Naive thymus-derived CD4-positive, alpha-beta T cell (primary cell): ENCODE measurements at regions not wholly inside any gene's neighbourhood (a gene's known extent, or its start where the extent isn't known, plus 50 kb on each side); places are given as distances from the start of the nearest gene placed in this dataset.

Source experiments
- ATAC-seq: fragments of 150-1000 bp; cut with Tn5 transposase; 2 replicates; pipeline ENCODE4 v1.10.0; 2021; ENCODE audit warnings: mild to moderate bottlenecking, moderate library complexity
- CTCF ChIA-PET: fragments of 350-600 bp; sonication (Branson Sonifier 250); formaldehyde crosslinking; loops from one replicate; lab custom pipeline; 2021; ENCODE audit warnings: antibody characterized with exemption; lab: Charles Lee
- POLR2A ChIA-PET: fragments of 350-600 bp; sonication (Branson Sonifier 250); formaldehyde crosslinking; loops from one replicate; lab custom pipeline; 2021; ENCODE audit warnings: antibody characterized with exemption, inconsistent platforms; lab: Charles Lee
- DNase-seq, 9 donors: peaks; one replicate each; pipeline versions ENCODE4 v3.0.0 to v3.0.0-alpha.2; 2020 to 2022; ENCODE audit warnings: mixed read lengths in 1 of 9
- H3K27ac ChIP-seq: one replicate; pipeline ENCODE4 v1.7.0; 2013; ENCODE audit warnings: mild to moderate bottlenecking, low read depth, low read length, moderate library complexity
- H3K27me3 ChIP-seq, 2 donors: one replicate each; pipeline ENCODE4 v1.7.0; 2013; ENCODE audit warnings: low read length in 2 of 2, mild to moderate bottlenecking in 2 of 2, moderate library complexity in 2 of 2; ENCODE audit not compliant: control insufficient read depth in 2 of 2, insufficient read depth in 2 of 2
- H3K36me3 ChIP-seq, 3 experiments: 1 replicate in 2 of 3; 2 replicates in 1 of 3; pipeline ENCODE4 v1.7.0; 2013; ENCODE audit warnings: low read length in 3 of 3, mild to moderate bottlenecking in 3 of 3, moderate library complexity in 1 of 3; ENCODE audit not compliant: insufficient read depth in 3 of 3, control insufficient read depth in 2 of 3
- H3K4me1 ChIP-seq, 2 donors: one replicate each; pipeline ENCODE4 v1.7.0; 2013; ENCODE audit warnings: low read length in 2 of 2, mild to moderate bottlenecking in 2 of 2, moderate library complexity in 1 of 2; ENCODE audit not compliant: control insufficient read depth in 2 of 2, insufficient read depth in 2 of 2
- H3K4me3 ChIP-seq: 2 replicates; pipeline ENCODE4 v1.7.0; 2013; ENCODE audit warnings: mild to moderate bottlenecking, low read length
- H3K9me3 ChIP-seq, 3 experiments: 1 replicate in 2 of 3; 2 replicates in 1 of 3; pipeline ENCODE4 v1.7.0; 2013; ENCODE audit warnings: low read length in 3 of 3; ENCODE audit not compliant: control insufficient read depth in 2 of 3
- H3K27ac Mint-ChIP-seq, 9 donors: one replicate each; pipeline ENCODE4 v1.8.0; 2020 to 2022; ENCODE audit warnings: mixed read lengths in 9 of 9, mild to moderate bottlenecking in 8 of 9, moderate library complexity in 5 of 9, inconsistent platforms in 2 of 9
- H3K27me3 Mint-ChIP-seq, 5 donors: one replicate each; pipeline ENCODE4 v1.8.0; 2021 to 2022; ENCODE audit warnings: mixed read lengths in 5 of 5, mild to moderate bottlenecking in 1 of 5
- H3K36me3 Mint-ChIP-seq, 5 donors: one replicate each; pipeline ENCODE4 v1.8.0; 2020 to 2022; ENCODE audit warnings: mixed read lengths in 5 of 5, mild to moderate bottlenecking in 3 of 5, inconsistent platforms in 1 of 5
- H3K4me1 Mint-ChIP-seq, 7 donors: one replicate each; pipeline ENCODE4 v1.8.0; 2020 to 2022; ENCODE audit warnings: mixed read lengths in 7 of 7, mild to moderate bottlenecking in 3 of 7, inconsistent platforms in 1 of 7
- H3K4me3 Mint-ChIP-seq, 10 donors: one replicate each; pipeline ENCODE4 v1.8.0; 2020 to 2022; ENCODE audit warnings: mild to moderate bottlenecking in 10 of 10, mixed read lengths in 10 of 10, moderate library complexity in 6 of 10, inconsistent platforms in 2 of 10
- H3K9me3 Mint-ChIP-seq, 11 donors: one replicate each; pipeline ENCODE4 v1.8.0; 2020 to 2022; ENCODE audit warnings: mixed read lengths in 11 of 11, mild to moderate bottlenecking in 4 of 11, inconsistent platforms in 1 of 11, moderate library complexity in 1 of 11
- intact Hi-C, 2 donors: fragments of 100-400 bp; cut with micrococcal nuclease; formaldehyde crosslinking; loops; one replicate each; pipeline ENCODE4 v1.15.1; 2023

DNA sequence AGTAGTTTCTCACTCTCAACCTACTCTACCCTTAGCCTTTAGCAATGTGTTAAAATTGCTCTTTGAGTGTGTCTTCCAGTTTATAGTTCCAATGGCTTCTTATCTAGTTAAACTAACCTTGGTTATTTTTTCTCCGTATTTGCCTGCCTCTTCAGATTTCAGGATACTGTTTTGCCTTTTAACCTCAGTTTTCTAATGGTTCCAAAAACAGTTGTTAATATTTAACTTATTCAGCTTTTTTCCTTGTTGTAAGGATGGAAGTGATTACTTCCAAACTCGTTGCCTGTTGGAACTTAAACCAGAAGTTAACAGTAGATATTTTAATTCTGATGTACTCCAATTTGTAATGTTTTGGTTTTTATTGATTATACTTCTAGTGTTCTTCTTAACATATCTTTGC lies 1574.9 kb downstream of the HACE1 start:
- CTCF ChIA-PET: no interaction called here
- Mint-ChIP-seq H3K27me3 (no peaks in the 10 kb centered on the region), H3K4me1 (no peaks in the 10 kb centered on the region), H3K9me3 (peaks cover 0 to 15% (median 3%) of the 10 kb centered on the region in 11 donors), H3K36me3 (no peaks in the 10 kb centered on the region), H3K27ac (no peak overlapping the region), H3K4me3 (no peak overlapping the region)
- DNase-seq (no peak), ATAC-seq (no peak)
- no peaks in the 10 kb centered on the region for H3K36me3 ChIP-seq
- H3K27me3 ChIP-seq: no peaks in the 10 kb centered on the region
- intact Hi-C loops: loop anchor here in 1 of 2 donors (5.0 kb wide), 1 partner anchor 42 kb away; no protein-coding TSS in a partner anchor
- POLR2A ChIA-PET: no interaction called here
- H3K4me3 ChIP-seq: no peak overlapping the region
- H3K9me3 ChIP-seq: no peaks in the 10 kb centered on the region
- H3K4me1 ChIP-seq: no peaks in the 10 kb centered on the region
- no peak overlapping the region for H3K27ac ChIP-seq

DNA sequence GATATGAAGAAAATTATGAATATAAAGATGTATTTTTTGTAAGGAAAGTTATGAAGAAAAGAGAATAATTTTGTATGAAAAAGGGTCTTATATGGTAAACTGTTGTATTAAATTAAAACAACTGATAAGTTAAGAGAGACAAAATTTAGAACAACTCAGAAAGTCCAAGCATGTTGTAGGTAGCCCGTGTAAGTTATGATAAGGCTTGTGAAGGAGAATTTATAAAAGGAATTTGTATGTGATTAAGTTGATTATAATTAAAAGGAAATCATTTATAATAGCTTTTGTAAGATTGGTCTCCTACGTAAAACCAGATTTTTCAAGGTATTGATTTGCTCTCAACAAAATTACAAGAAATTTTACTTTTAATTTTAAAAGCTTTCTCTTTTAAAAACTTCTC lies 1579.3 kb downstream of the HACE1 start:
- Histone ChIP-seq H3K4me3 (no peak overlapping the region), H3K4me1 (no peaks in the 10 kb centered on the region), H3K9me3 (no peaks in the 10 kb centered on the region), H3K27ac (no peak overlapping the region), H3K36me3 (no peaks in the 10 kb centered on the region), H3K27me3 (no peaks in the 10 kb centered on the region)
- Mint-ChIP-seq H3K4me3 (no peak overlapping the region), H3K9me3 (peaks cover 0 to 16% (median 1%) of the 10 kb centered on the region in 11 donors), H3K27me3 (no peaks in the 10 kb centered on the region), H3K27ac (no peak overlapping the region), H3K4me1 (no peaks in the 10 kb centered on the region), H3K36me3 (no peaks in the 10 kb centered on the region)
- no peak for ATAC-seq
- ChIA-PET CTCF (no interaction called here), POLR2A (no interaction called here)
- DNase-seq: no peak
- intact Hi-C loops: no loop called here

DNA sequence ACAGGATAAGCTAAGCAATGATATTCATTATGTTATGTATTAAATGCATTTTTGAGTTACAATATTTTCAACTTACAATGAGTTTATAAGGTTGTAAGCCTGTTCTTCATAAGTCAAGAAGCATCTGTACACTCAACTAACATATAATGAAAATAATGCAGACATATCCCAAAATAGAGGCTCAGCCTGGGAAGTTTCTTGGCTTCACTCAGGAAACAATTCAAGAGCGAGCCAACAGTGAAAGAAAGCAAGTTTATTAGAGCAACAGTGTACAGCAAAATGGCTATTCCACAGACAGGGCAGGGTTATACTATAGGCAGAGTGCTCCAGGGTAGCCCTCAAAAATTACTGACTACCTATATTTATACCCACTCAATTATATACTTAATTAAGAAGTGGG lies 1581.8 kb downstream of the HACE1 start:
- no peaks in the 10 kb centered on the region for H3K36me3 Mint-ChIP-seq
- CTCF ChIA-PET: no interaction called here

DNA sequence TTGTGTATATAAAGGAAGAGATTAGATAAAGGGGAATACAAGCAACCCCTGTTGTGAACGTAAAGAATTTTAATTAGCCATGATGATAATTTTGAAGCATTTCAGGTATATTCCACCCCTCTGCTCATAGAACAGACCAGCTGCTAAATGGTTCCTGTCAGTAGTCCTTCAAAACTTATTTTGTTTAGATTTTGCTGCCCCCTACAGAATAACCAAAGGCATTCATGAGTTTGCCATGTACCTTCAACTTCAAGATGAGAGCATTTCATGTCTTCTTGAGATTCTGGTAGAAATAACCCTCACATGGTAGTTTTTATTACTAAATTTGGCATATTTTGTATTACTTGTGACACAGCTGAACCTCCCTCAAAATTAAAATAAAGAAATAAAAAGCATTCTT lies 1586.7 kb downstream of the HACE1 start:
- no peak overlapping the region for H3K4me3 Mint-ChIP-seq
- ChIA-PET CTCF (no interaction called here), POLR2A (no interaction called here)
- H3K27me3 ChIP-seq: no peaks in the 10 kb centered on the region
- no peak for DNase-seq
- no peak overlapping the region for H3K27ac Mint-ChIP-seq
- H3K4me3 ChIP-seq: no peak overlapping the region
- H3K4me1 ChIP-seq: no peaks in the 10 kb centered on the region
- no peak overlapping the region for H3K27ac ChIP-seq
- no peaks in the 10 kb centered on the region for H3K27me3 Mint-ChIP-seq
- intact Hi-C loops: no loop called here
- H3K9me3 Mint-ChIP-seq: peaks cover 0 to 3% (median 0%) of the 10 kb centered on the region in 11 donors
- H3K9me3 ChIP-seq: no peaks in the 10 kb centered on the region
- H3K36me3 Mint-ChIP-seq: no peaks in the 10 kb centered on the region
- no peaks in the 10 kb centered on the region for H3K36me3 ChIP-seq
- ATAC-seq: no peak
- H3K4me1 Mint-ChIP-seq: no peaks in the 10 kb centered on the region

More for the DNA sequence above, 1581.8 kb downstream of the HACE1 start:
- POLR2A ChIA-PET: interaction anchor here (0.6 kb wide), 1 partner anchor 322 kb away, joined by 3 read pairs; no protein-coding TSS in a partner anchor
- no peaks in the 10 kb centered on the region for H3K27me3 Mint-ChIP-seq
- ATAC-seq: no peak
- Histone ChIP-seq H3K36me3 (no peaks in the 10 kb centered on the region), H3K27ac (no peak overlapping the region), H3K4me1 (no peaks in the 10 kb centered on the region), H3K9me3 (no peaks in the 10 kb centered on the region), H3K4me3 (no peak overlapping the region), H3K27me3 (no peaks in the 10 kb centered on the region)
- intact Hi-C loops: no loop called here
- DNase-seq: no peak
- H3K27ac Mint-ChIP-seq: no peak overlapping the region
- H3K9me3 Mint-ChIP-seq: peaks cover 0 to 12% (median 1%) of the 10 kb centered on the region in 11 donors
- no peaks in the 10 kb centered on the region for H3K4me1 Mint-ChIP-seq
- H3K4me3 Mint-ChIP-seq: no peak overlapping the region

DNA sequence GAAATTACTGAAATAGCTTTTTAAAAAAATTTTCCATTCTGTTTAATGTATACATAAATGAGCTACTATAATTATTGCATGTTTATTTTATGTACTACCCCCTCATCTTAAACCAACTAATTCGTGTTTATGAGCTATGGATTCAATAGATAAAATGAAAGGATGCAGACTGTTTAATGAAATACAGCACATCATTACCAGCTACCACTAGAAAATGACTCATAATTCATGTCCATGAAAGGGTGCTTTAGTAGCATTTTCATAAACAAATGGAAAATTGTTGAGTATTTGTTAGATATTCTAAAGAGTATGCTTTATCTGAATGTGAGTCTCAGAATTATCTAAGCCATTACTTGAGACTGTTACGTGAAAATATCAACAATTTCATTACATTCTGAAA lies 1590.1 kb downstream of the HACE1 start:
- Mint-ChIP-seq H3K27me3 (no peaks in the 10 kb centered on the region), H3K27ac (no peak overlapping the region), H3K4me3 (no peak overlapping the region), H3K36me3 (no peaks in the 10 kb centered on the region), H3K4me1 (no peaks in the 10 kb centered on the region), H3K9me3 (peaks cover 0 to 4% (median 2%) of the 10 kb centered on the region in 11 donors)
- ATAC-seq (no peak), DNase-seq (no peak)
- H3K27me3 ChIP-seq: no peaks in the 10 kb centered on the region
- intact Hi-C loops: no loop called here
- POLR2A ChIA-PET: no interaction called here
- H3K4me3 ChIP-seq: no peak overlapping the region
- H3K27ac ChIP-seq: no peak overlapping the region
- H3K4me1 ChIP-seq: no peaks in the 10 kb centered on the region
- CTCF ChIA-PET: no interaction called here
- no peaks in the 10 kb centered on the region for H3K36me3 ChIP-seq
- H3K9me3 ChIP-seq: no peaks in the 10 kb centered on the region

DNA sequence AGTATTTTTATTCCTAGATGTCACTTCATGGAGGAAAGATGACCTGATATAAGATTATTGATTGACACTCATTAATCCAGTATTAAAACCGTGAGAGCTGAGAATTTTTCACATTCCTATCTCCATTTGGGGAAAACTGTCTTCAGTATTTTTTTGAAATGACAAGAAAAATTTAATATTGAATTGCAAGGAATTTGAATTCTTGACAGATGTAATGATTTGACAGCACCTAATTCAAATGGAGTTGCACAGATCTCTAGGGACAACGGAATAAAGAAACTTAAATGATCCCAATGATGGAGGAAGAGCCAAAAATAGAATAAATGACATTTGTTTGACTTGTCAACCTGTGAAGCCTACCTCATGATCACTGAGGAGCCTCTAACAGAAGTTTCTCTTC lies 1591.4 kb downstream of the HACE1 start:
- Mint-ChIP-seq H3K36me3 (no peaks in the 10 kb centered on the region), H3K9me3 (peaks cover 0 to 5% (median 2%) of the 10 kb centered on the region in 11 donors), H3K4me1 (no peaks in the 10 kb centered on the region), H3K4me3 (no peak overlapping the region), H3K27me3 (no peaks in the 10 kb centered on the region), H3K27ac (no peak overlapping the region)
- Histone ChIP-seq H3K9me3 (no peaks in the 10 kb centered on the region), H3K27me3 (no peaks in the 10 kb centered on the region), H3K27ac (no peak overlapping the region), H3K36me3 (no peaks in the 10 kb centered on the region), H3K4me1 (no peaks in the 10 kb centered on the region), H3K4me3 (no peak overlapping the region)
- ATAC-seq (no peak), DNase-seq (no peak)
- ChIA-PET CTCF (no interaction called here), POLR2A (no interaction called here)
- intact Hi-C loops: no loop called here

DNA sequence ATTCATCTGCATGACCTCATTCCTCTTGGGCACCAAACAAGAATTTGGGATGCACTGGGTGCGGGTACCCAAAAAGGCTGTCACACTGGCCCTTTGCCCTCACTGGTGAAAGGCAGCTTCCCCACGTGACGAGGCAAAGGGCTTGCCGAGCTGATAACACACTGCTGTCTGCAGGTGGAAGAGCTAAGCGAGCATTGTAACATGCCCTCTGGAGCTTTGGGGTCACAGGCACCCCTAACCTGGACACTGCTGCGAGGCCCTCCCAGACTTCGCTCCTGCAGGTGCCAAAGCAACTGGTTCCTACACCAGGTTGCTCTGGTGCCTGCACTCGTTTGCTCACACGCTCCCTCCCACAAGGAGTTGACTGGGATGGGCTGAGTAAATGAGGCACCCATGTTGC lies 1595.7 kb downstream of the HACE1 start:
- Mint-ChIP-seq H3K36me3 (no peaks in the 10 kb centered on the region), H3K4me1 (no peaks in the 10 kb centered on the region), H3K27ac (no peak overlapping the region), H3K4me3 (no peak overlapping the region), H3K27me3 (no peaks in the 10 kb centered on the region), H3K9me3 (peaks cover 0 to 9% (median 3%) of the 10 kb centered on the region in 11 donors)
- ChIA-PET CTCF (no interaction called here), POLR2A (no interaction called here)
- ATAC-seq: no peak
- Histone ChIP-seq H3K27ac (no peak overlapping the region), H3K36me3 (no peaks in the 10 kb centered on the region), H3K9me3 (no peaks in the 10 kb centered on the region), H3K4me1 (no peaks in the 10 kb centered on the region), H3K27me3 (no peaks in the 10 kb centered on the region), H3K4me3 (no peak overlapping the region)
- no peak for DNase-seq
- intact Hi-C loops: no loop called here
